OCI-LY7 (cell line): ENCODE measurements at regions not wholly inside any gene's neighbourhood (a gene's known extent, or its start where the extent isn't known, plus 50 kb on each side); places are given as distances from the start of the nearest gene placed in this dataset.

ENCODE experiments used
- BruUV-seq: library from RNA; stranded (reverse); fragments of 400-500 nt; replicated peaks from 2 replicates; lab custom pipeline; 2021; lab: Mats Ljungman, UMichigan
- CTCF ChIA-PET: fragments of 300-600 bp; sonication (Branson Sonifier 250); formaldehyde crosslinking; loops from one replicate; lab custom pipeline; 2022; ENCODE audit warnings: antibody characterized with exemption; ENCODE audit not compliant: unreplicated experiment; lab: Charles Lee
- POLR2A ChIA-PET: fragments of 300-600 bp; sonication (Branson Sonifier 250); formaldehyde crosslinking; loops from one replicate; lab custom pipeline; 2022; ENCODE audit warnings: antibody characterized with exemption; lab: Charles Lee
- DNase-seq: peaks from one replicate; pipeline ENCODE4 v3.0.0-alpha.2; 2015; ENCODE audit warnings: low spot score
- H2AFZ ChIP-seq: fragments of 200-600 bp; sonication (generic), shearing (Covaris generic); 2 replicates; pipeline ENCODE4 v1.6.1; 2014; ENCODE audit warnings: mild to moderate bottlenecking, antibody characterized with exemption, low read length, moderate library complexity
- H3K27ac ChIP-seq: fragments of 200-600 bp; sonication (generic); 2 replicates; pipeline ENCODE4 v1.5.1; 2014; ENCODE audit warnings: mixed run types, low read depth, mild to moderate bottlenecking, moderate library complexity, low read length, inconsistent platforms; ENCODE audit not compliant: poor library complexity, severe bottlenecking
- H3K36me3 ChIP-seq: fragments of 200-600 bp; sonication (generic); 2 replicates; pipeline ENCODE4 v1.6.1; 2014; ENCODE audit warnings: mild to moderate bottlenecking, antibody characterized with exemption, low read length, moderate library complexity, mixed read lengths; ENCODE audit not compliant: insufficient read depth
- H3K4me1 ChIP-seq: fragments of 200-600 bp; sonication (generic); 2 replicates; pipeline ENCODE4 v1.5.1; 2014; ENCODE audit warnings: mild to moderate bottlenecking, low read length; ENCODE audit not compliant: insufficient read depth, poor library complexity, severe bottlenecking
- H3K4me2 ChIP-seq: fragments of 200-600 bp; sonication (generic); 2 replicates; pipeline ENCODE4 v1.6.1; 2014; ENCODE audit warnings: mild to moderate bottlenecking, low read length
- H3K4me3 ChIP-seq: fragments of 200-600 bp; sonication (generic); 2 replicates; pipeline ENCODE4 v1.5.1; 2014; ENCODE audit warnings: mild to moderate bottlenecking, low read depth, low read length; ENCODE audit not compliant: poor library complexity, severe bottlenecking
- H3K79me2 ChIP-seq: fragments of 200-600 bp; sonication (generic); 2 replicates; pipeline ENCODE4 v1.6.1; 2016; ENCODE audit warnings: low read depth, mild to moderate bottlenecking, low read length, moderate library complexity, mixed read lengths; ENCODE audit not compliant: insufficient read depth
- H3K9me2 ChIP-seq: fragments of 200-600 bp; sonication (generic); 2 replicates; pipeline ENCODE4 v1.6.1; 2016; ENCODE audit warnings: mild to moderate bottlenecking, low read length, mixed read lengths; ENCODE audit not compliant: insufficient read depth
- H3K9me3 ChIP-seq: fragments of 200-600 bp; sonication (generic); 2 replicates; pipeline ENCODE4 v1.6.1; 2014; ENCODE audit warnings: mild to moderate bottlenecking, mixed run types, low read length, mixed read lengths
- H4K20me1 ChIP-seq: fragments of 200-600 bp; sonication (generic); 2 replicates; pipeline ENCODE4 v1.6.1; 2014; ENCODE audit warnings: mild to moderate bottlenecking, antibody characterized with exemption, low read length, moderate library complexity, mixed read lengths; ENCODE audit not compliant: insufficient read depth
- CTCF ChIP-seq: fragments of 200-600 bp; sonication (generic); conservative IDR thresholded peaks from 2 replicates; pipeline ENCODE4 v1.5.1; 2014; ENCODE audit warnings: mild to moderate bottlenecking, antibody characterized with exemption, low read length, moderate library complexity, mixed read lengths
- EZH2phosphoT487 ChIP-seq: fragments of 200-600 bp; sonication (generic); IDR thresholded peaks from 2 replicates; pipeline ENCODE4 v1.6.1; 2018; ENCODE audit warnings: low read depth, borderline replicate concordance, mild to moderate bottlenecking, mixed run types, antibody characterized with exemption, low read length, moderate library complexity, mixed read lengths
- intact Hi-C: fragments of 100-400 bp; cut with micrococcal nuclease; formaldehyde crosslinking; loops from one replicate; pipeline ENCODE4 v1.10.0; 2022; ENCODE audit not compliant: unreplicated experiment

- CTCF ChIA-PET, result no interaction called here
Observed at GRCh38 chr11:109241988-109242536, 179.9 kb upstream of the C11orf87 start.

GRCh38 chr11:109247071-109247470 is 174.9 kb upstream of the C11orf87 start:
- Histone ChIP-seq H3K4me3 (no peak overlapping the region), H3K79me2 (no peaks in the 10 kb centered on the region), H2AFZ (no peak overlapping the region), H3K27ac (no peak overlapping the region), H4K20me1 (no peaks in the 10 kb centered on the region), H3K9me2 (no peaks in the 10 kb centered on the region), H3K4me1 (no peaks in the 10 kb centered on the region), H3K9me3 (no peaks in the 10 kb centered on the region), H3K4me2 (no peak overlapping the region), H3K36me3 (no peaks in the 10 kb centered on the region)
- no peak for TF ChIP-seq CTCF
- TF ChIP-seq EZH2phosphoT487, result no peak
- no peak for DNase-seq
- ChIA-PET POLR2A (no interaction called here), CTCF (no interaction called here)
- intact Hi-C loops, result no loop called here
- no TSS peak for BruUV-seq

More at GRCh38 chr11:109241988-109242536, 179.9 kb upstream of the C11orf87 start:
- BruUV-seq, result no TSS peak
- no peak overlapping the region for H2AFZ ChIP-seq
- H4K20me1 ChIP-seq, result no peaks in the 10 kb centered on the region
- H3K36me3 ChIP-seq, result no peaks in the 10 kb centered on the region
- TF ChIP-seq EZH2phosphoT487, result no peak
- no peak for TF ChIP-seq CTCF
- POLR2A ChIA-PET, result no interaction called here
- DNase-seq, result no peak
- no peak overlapping the region for H3K27ac ChIP-seq
- H3K4me1 ChIP-seq, result no peaks in the 10 kb centered on the region
- no peaks in the 10 kb centered on the region for H3K9me2 ChIP-seq
- no peak overlapping the region for H3K4me2 ChIP-seq
- H3K79me2 ChIP-seq, result no peaks in the 10 kb centered on the region
- intact Hi-C loops, result no loop called here
- no peaks in the 10 kb centered on the region for H3K9me3 ChIP-seq
- no peak overlapping the region for H3K4me3 ChIP-seq

GRCh38 chr11:109249597-109249996 is 172.4 kb upstream of the C11orf87 start:
- ChIA-PET POLR2A (no interaction called here), CTCF (no interaction called here)
- H3K79me2 ChIP-seq, result no peaks in the 10 kb centered on the region

More at GRCh38 chr11:109249597-109249996, 172.4 kb upstream of the C11orf87 start:
- Histone ChIP-seq H2AFZ (no peak overlapping the region), H3K36me3 (no peaks in the 10 kb centered on the region), H3K4me3 (no peak overlapping the region), H4K20me1 (no peaks in the 10 kb centered on the region), H3K9me2 (no peaks in the 10 kb centered on the region), H3K4me2 (no peak overlapping the region), H3K9me3 (no peaks in the 10 kb centered on the region), H3K4me1 (no peaks in the 10 kb centered on the region), H3K27ac (no peak overlapping the region)
- intact Hi-C loops, result no loop called here
- no TSS peak for BruUV-seq
- no peak for TF ChIP-seq EZH2phosphoT487
- TF ChIP-seq CTCF, result no peak
- no peak for DNase-seq
